BE2C (cell line): ENCODE measurements at regions not wholly inside any gene's neighbourhood (a gene's known extent, or its start where the extent isn't known, plus 50 kb on each side); places are given as distances from the start of the nearest gene placed in this dataset.

Experiments used
- DNase-seq: peaks from one replicate; pipeline ENCODE4 v3.0.0-alpha.2; 2020
- H3K27me3 ChIP-seq: fragments of 250-450 bp; sonication (Bioruptor Pico); 2 replicates; pipeline ENCODE4 v1.5.1; 2020; ENCODE audit warnings: mild to moderate bottlenecking
- H3K36me3 ChIP-seq: fragments of 250-450 bp; sonication (Bioruptor Pico); 2 replicates; pipeline ENCODE4 v1.5.1; 2020; ENCODE audit warnings: mild to moderate bottlenecking
- H3K4me1 ChIP-seq: fragments of 250-450 bp; sonication (Bioruptor Pico); 2 replicates; pipeline ENCODE4 v1.5.1; 2020
- H3K4me3 ChIP-seq: 2 replicates; pipeline ENCODE4 v1.5.1; 2011; ENCODE audit warnings: low read depth, low read length
- H3K9me3 ChIP-seq: fragments of 250-450 bp; sonication (Bioruptor Pico); 2 replicates; pipeline ENCODE4 v1.5.1; 2020
- CTCF ChIP-seq: IDR thresholded peaks from 2 replicates; pipeline ENCODE4 v1.5.1; 2012; ENCODE audit warnings: mild to moderate bottlenecking, low read depth, low read length

- H3K36me3 ChIP-seq, result peaks cover 44% of the 10 kb centered on the region
- TF ChIP-seq CTCF, result no peak
- peaks cover 5% of the 10 kb centered on the region; the same call in 1 of the 2 replicates for H3K4me1 ChIP-seq
- H3K27me3 ChIP-seq, result no peaks in the 10 kb centered on the region
- DNase-seq, result no peak
- no peaks in the 10 kb centered on the region for H3K9me3 ChIP-seq
- no peak overlapping the region for H3K4me3 ChIP-seq
Observed at GRCh38 chr1:187648091-187648490, 819.3 kb downstream of the PLA2G4A start.

DNA sequence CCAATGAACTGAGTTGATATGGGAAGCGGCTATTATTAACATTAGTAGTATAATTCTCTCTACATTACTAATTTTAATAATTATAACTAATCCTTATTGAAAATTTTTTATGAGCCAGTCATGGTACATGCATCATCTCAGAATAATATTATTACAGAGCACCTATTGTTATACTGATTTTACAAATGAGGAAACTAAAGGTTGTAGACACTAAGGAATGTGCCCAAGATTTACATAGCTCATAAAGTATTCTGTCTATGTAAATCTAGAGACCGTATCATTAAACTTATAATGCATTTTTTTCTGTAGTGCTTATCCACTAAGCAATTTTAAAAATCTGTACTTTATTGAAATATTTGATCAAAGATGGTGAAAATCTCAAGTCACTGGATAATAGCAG lies 825.9 kb downstream of the PLA2G4A start:
- no peak for TF ChIP-seq CTCF
- H3K4me1 ChIP-seq, result no peaks in the 10 kb centered on the region
- no peak overlapping the region for H3K4me3 ChIP-seq
- no peak for DNase-seq
- peaks cover 8% of the 10 kb centered on the region; the same call in 1 of the 2 replicates for H3K36me3 ChIP-seq
- no peaks in the 10 kb centered on the region for H3K9me3 ChIP-seq
- no peaks in the 10 kb centered on the region for H3K27me3 ChIP-seq

GRCh38 chr1:187655104-187655503 lies 826.4 kb downstream of the PLA2G4A start:
- TF ChIP-seq CTCF, result no peak
- H3K9me3 ChIP-seq, result no peaks in the 10 kb centered on the region
- no peak for DNase-seq
- no peaks in the 10 kb centered on the region for H3K4me1 ChIP-seq
- no peaks in the 10 kb centered on the region for H3K27me3 ChIP-seq
- peaks cover 8% of the 10 kb centered on the region; the same call in 1 of the 2 replicates for H3K36me3 ChIP-seq
- no peak overlapping the region for H3K4me3 ChIP-seq

DNA sequence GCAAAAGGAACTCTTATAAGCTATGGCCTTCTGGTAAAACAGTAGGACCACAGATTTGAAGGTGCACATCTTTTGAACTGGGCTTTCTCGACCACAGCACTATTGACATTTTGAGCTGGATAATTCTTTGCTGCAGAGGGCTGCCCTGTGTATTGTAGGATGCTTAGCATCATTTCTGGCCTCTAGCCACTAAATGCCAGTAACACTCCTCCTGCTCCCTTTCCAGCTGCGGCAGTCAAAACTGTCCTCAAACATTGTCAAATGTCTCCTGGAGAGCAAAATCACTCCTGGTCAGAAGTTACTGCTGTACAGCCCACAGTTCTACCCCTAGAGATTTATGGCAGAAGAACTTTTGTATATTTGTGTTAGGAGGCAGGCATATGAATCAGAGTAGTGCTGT lies 836.7 kb downstream of the PLA2G4A start:
- Histone ChIP-seq H3K9me3 (no peaks in the 10 kb centered on the region), H3K4me1 (no peaks in the 10 kb centered on the region), H3K4me3 (no peak overlapping the region), H3K27me3 (no peaks in the 10 kb centered on the region), H3K36me3 (peaks cover 16% of the 10 kb centered on the region)
- TF ChIP-seq CTCF, result no peak
- DNase-seq, result no peak

GRCh38 chr1:187680823-187681222 lies 852.1 kb downstream of the PLA2G4A start:
- TF ChIP-seq CTCF, result no peak
- no peak overlapping the region for H3K4me3 ChIP-seq
- no peaks in the 10 kb centered on the region for H3K27me3 ChIP-seq
- H3K9me3 ChIP-seq, result no peaks in the 10 kb centered on the region
- no peak for DNase-seq
- peaks cover 16% of the 10 kb centered on the region for H3K4me1 ChIP-seq
- no peaks in the 10 kb centered on the region for H3K36me3 ChIP-seq

GRCh38 chr1:187682112-187682511 lies 853.4 kb downstream of the PLA2G4A start:
- Histone ChIP-seq H3K4me3 (no peak overlapping the region), H3K4me1 (peaks cover 16% of the 10 kb centered on the region), H3K27me3 (no peaks in the 10 kb centered on the region), H3K36me3 (no peaks in the 10 kb centered on the region), H3K9me3 (no peaks in the 10 kb centered on the region)
- DNase-seq, result no peak
- no peak for TF ChIP-seq CTCF
